GM04504 (cell line): ENCODE measurements at regions not wholly inside any gene's neighbourhood (a gene's known extent, or its start where the extent isn't known, plus 50 kb on each side); places are given as distances from the start of the nearest gene placed in this dataset.

Source experiments
- DNase-seq: peaks from one replicate; pipeline ENCODE4 v3.0.0-alpha.2; 2012; ENCODE audit warnings: low read depth

- DNase-seq, result no peak
These were observed 240.2 kb downstream of the ENGASE start for GRCh38 chr17:79314617-79315357.

GRCh38 chr17:79311373-79311772 lies 236.7 kb downstream of the ENGASE start:
- no peak for DNase-seq

GRCh38 chr17:79306424-79307318 lies 232.0 kb downstream of the ENGASE start:
- DNase-seq, result no peak

- no peak for DNase-seq
These were observed 231.3 kb downstream of the ENGASE start for GRCh38 chr17:79305768-79306423.

DNA sequence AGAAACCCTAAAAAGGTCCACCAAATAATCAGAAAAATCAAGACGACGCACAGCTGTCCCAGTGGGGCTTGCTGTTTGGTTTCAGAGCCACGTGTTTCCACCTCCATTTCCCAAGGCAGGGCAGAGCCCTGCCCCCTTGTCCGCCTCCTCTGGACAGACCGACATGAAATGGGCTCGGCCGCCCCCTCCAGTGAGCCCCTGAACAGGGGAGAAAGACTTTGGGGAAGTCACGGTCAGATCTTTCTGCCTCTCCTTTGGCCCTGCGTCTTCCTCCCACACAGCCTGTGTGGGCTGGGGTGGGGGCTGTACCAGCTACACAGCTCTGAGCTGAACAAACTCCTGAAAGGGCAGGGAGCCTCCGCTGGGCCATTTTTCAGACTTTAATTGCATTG lies 230.7 kb downstream of the ENGASE start:
- no peak for DNase-seq

DNA sequence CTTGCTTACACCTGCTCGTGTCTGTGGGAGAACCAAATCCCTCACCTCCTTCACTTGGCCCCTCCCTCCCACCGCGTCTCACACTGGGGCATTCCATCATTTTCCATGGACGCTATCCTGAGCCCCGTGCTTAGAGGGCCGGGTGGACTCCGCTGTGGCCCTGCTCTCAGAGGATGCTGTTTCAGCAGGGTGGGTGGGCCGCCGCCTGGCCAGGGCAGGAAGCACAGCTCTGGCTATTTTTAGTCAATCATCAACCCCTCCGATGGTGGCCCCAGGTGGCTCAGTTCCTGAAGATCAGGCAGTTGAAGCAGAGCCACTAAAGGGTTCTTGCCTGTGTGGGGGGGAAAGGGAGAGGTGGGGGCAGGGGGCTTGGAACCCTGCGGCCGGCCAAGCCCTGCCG lies 230.3 kb downstream of the ENGASE start:
- DNase-seq, result no peak

GRCh38 chr17:79303641-79304205 lies 229.1 kb downstream of the ENGASE start:
- DNase-seq, result no peak

DNA sequence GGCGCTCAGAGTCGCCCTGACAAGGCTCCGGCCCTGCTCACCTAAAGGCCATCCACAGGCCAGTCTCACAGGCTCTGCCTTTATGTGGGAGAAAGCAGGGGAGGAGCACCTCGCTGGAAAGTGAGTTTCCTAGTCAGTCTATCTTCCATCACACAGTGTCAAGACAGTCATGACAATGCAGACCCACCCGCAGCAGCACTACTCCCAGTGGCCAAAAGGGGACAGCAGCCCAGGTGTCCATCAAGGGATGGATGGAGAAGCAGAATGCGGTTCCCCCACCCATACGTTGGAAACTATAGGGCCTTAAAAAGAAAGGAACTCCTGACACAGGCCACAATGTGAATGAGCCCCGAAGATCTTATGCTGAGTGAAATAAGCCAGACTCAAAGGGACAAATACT lies 226.8 kb downstream of the ENGASE start:
- DNase-seq, result no peak

DNA sequence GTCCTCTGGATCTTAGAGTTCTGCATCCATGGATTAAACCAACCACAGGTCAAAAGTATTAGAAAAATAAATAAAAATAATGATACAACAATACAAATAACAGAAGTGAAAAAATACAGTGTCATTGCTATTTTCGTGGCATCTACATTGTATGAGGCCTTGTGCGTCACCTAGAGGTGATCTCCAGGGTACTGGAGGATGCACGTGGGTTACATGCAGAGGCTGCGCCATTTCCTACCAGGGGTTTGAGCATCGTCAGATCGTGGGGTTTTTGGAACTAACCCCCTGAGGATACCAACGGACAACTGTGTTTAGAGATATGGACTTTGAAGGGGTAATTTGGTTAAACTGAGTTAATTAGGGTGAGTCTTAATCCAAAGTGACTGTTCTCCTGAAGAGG lies 224.7 kb downstream of the ENGASE start:
- no peak for DNase-seq

DNA sequence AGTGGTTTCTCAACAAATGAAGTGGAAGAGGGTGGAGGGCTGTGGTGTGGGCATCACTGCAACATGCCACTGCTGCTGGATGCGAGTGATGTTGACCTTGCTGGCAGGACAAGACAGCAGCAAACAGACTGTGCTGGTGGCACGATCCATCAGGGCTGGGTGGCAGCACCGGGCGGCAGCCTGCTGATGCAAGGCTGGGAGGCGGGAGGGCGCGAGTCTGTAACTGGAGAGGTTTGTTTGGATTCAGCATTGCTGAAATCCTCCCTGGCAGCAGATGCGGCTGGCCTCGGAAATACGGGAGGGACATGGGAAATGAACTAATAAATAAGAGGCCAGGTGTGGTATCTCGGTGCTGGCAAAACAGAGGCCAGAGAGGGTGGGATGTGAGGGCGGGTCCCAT lies 224.2 kb downstream of the ENGASE start:
- no peak for DNase-seq

DNA sequence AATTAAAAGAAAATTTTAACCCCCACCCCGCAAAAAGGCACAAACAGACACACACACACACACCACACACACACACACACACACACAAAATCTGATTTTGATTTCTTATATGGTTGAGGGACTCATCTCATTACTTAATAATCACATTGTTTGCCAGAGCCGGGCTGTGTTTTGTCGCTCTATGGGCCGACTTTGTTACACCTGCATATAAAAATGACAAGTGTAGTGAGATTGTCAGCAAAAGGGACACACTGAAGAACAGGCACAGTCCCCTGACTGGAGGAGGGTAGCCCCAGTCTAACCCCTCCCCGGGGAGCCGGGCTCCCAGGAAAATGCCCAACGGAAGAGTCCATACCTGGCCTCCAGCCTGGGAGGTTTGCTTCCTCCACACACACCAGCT lies 221.6 kb downstream of the ENGASE start:
- no peak for DNase-seq

GRCh38 chr17:79295307-79295706 lies 220.7 kb downstream of the ENGASE start:
- no peak for DNase-seq

DNA sequence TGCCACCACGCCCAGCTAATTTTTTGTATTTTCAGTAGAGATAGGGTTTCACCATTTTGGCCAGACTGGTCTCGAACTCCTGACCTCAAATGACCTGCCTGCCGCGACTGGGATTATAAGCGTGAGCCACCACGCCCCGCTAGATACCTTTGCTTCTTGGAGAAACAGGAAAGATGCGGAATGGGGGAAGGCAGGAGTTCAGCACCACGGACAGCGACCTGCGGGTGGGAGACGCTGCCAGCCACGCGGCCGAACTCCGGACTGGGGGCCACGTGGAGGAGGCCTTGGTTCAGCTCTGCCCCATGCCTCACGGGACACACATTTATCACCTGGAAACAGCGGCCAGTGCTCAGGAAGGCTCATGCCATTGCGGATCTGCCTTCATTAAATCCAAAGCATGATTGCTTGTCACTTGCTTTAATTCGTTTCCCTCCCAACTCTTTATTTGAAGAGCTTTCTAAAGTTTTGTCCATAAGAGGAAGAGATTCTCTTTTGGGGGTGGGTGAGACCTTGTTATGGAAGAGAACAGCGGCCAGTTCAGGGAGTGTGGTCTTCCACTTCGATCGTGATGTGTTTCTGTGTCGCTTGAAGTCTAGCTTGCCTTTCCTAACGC lies 219.9 kb downstream of the ENGASE start:
- no peak for DNase-seq

DNA sequence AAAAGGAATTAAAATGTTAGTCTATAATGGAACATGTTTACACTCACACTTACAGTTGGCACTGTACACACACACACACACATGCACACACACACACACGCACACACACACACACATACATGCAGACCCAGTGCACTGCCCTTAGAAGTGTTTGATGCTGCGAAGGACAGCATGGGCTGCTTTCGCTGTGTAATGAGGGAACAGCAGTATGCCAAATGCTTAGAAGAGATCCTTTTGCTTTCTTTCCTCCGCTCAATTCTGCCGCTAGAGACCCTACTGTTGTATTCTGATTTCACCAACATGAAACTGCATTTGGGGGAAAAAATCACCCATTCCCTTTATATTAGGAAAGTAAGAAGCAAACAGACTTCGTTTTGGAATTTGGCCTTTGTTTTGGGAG lies 217.9 kb downstream of the ENGASE start:
- no peak for DNase-seq

- no peak for DNase-seq
These were observed 216.8 kb downstream of the ENGASE start for GRCh38 chr17:79291391-79291790.

DNA sequence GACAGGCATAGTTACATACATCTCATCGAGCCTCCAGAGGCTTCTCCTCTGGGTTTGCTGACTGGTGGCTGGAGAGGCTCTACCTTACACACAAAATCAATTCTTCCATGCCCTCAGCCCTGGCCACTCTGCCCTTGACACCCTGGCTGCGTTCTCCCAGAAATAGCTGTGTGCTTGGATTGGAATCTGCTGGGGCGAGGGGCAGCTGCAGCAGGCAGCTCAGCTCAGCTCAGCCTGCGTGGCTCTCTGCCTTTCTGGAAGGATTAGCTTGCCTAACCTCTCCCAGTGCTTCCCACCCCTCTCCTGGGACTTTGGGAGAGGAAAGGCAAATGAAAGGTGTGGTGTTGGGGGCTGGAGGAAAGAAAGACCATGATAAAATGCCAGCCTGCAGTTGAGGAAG lies 216.1 kb downstream of the ENGASE start:
- DNase-seq, result no peak

DNA sequence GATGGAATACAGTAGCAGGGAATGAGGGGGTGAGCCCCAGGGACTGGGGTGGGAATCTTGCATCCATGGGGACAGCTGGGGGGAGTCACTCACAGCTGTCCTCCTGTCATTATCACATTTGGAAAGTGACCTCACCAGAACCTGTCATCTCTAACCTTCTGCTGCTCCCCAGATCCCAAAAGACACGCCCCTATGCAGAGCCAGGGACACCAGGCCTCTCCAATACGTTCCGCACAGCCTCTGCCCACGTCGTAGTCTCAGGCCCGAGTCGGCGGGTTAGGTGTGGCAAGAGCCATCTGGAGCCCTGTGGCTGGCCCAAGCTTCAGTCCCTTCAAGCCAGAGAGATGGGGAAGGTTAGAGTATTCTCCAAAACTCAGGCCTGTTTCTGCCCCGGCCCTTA lies 214.3 kb downstream of the ENGASE start:
- DNase-seq, result no peak

DNA sequence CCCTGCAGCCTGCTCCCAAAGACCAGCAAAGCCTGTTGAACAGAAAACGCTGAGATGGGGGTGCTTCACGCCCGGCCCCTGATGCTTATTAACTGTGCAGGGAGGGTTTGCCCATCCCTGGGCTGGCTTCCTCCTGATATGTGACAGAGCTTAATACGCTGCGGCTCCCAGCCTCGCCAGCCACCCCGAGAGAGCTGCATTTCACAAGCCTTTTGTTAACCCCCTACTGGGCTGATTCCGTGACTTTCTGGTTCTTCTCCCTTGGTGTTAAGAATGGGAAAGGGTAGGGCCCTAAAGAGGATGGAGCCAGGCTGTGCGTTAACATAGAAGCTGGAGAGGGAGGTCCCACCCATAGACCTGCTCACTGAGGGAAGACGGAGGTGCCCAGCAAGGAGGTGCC lies 211.8 kb downstream of the ENGASE start:
- no peak for DNase-seq

- no peak for DNase-seq
These were observed 211.3 kb downstream of the ENGASE start for GRCh38 chr17:79285973-79286372.

- no peak for DNase-seq
These were observed 207.7 kb downstream of the ENGASE start for GRCh38 chr17:79282294-79282693.

- no peak for DNase-seq
These were observed 207.2 kb downstream of the ENGASE start for GRCh38 chr17:79281803-79282202.
